ENCODE measurements at regions not wholly inside any gene's neighbourhood (a gene's known extent, or its start where the extent isn't known, plus 50 kb on each side); places are given as distances from the start of the nearest gene placed in this dataset.

GRCh38 chr7:116347151-116347832, 137.0 kb downstream of the TES start:
- TF ChIP-seq, protein P1, sequence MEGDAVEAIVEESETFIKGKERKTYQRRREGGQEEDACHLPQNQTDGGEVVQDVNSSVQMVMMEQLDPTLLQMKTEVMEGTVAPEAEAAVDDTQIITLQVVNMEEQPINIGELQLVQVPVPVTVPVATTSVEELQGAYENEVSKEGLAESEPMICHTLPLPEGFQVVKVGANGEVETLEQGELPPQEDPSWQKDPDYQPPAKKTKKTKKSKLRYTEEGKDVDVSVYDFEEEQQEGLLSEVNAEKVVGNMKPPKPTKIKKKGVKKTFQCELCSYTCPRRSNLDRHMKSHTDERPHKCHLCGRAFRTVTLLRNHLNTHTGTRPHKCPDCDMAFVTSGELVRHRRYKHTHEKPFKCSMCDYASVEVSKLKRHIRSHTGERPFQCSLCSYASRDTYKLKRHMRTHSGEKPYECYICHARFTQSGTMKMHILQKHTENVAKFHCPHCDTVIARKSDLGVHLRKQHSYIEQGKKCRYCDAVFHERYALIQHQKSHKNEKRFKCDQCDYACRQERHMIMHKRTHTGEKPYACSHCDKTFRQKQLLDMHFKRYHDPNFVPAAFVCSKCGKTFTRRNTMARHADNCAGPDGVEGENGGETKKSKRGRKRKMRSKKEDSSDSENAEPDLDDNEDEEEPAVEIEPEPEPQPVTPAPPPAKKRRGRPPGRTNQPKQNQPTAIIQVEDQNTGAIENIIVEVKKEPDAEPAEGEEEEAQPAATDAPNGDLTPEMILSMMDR (IDR thresholded peaks at IDR 0.05; ENCODE audit: insufficient read depth, low read depth, low read length), result no peak
- TF ChIP-seq EZH2 (IDR thresholded peaks at IDR 0.05; ENCODE audit: insufficient read depth, low read length), result no peak
